GM12873 (cell line): ENCODE measurements at regions not wholly inside any gene's neighbourhood (a gene's known extent, or its start where the extent isn't known, plus 50 kb on each side); places are given as distances from the start of the nearest gene placed in this dataset.

Experiments
- TF ChIP-seq, protein P1 (sequence below): IDR thresholded peaks from 2 replicates; pipeline ENCODE4 v1.5.1; 2012; ENCODE audit warnings: low read depth, mild to moderate bottlenecking, moderate library complexity, low read length, control low read depth; ENCODE audit not compliant: insufficient read depth; ENCODE audit errors: missing control alignments

DNA sequence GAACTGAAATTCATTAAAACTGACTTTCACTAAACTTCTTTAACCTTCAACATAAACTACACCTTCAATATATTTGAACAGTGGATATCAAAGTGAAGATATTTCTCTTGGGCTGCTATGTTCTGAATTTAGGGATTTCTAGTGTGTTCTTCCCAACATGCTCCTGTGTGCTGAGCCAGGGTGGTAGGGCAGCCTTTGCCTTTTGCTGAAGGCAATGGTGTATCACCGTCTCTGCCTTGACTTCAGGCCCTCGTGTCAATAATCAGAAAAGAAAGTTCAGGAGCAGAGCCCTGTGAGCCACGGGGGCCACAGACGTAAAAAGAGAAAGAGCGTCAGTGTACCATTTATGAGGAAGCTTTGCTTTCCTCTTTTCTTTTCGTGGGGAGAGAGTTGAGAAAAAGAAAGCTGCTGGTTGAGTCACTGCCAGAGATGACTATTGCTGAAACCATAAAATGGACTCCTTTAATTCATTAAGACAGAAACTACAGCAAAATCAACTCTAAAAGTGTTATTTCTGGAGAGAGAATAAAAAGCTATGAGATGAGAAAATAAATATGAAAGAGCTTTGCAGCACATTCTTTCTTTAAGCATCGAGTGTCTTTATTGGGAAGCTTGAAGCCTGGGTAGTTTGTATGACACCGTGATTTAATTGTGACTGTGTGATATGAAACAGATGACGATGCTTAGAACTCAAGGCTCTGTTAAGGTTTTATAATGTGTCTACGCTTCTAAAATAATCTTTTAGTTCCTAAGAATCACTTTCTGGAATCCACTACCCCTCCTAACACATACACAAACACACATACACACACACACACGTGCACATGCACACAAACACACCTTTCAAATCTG lies 271.8 kb upstream of the MTNR1B start:
- TF ChIP-seq, protein P1, sequence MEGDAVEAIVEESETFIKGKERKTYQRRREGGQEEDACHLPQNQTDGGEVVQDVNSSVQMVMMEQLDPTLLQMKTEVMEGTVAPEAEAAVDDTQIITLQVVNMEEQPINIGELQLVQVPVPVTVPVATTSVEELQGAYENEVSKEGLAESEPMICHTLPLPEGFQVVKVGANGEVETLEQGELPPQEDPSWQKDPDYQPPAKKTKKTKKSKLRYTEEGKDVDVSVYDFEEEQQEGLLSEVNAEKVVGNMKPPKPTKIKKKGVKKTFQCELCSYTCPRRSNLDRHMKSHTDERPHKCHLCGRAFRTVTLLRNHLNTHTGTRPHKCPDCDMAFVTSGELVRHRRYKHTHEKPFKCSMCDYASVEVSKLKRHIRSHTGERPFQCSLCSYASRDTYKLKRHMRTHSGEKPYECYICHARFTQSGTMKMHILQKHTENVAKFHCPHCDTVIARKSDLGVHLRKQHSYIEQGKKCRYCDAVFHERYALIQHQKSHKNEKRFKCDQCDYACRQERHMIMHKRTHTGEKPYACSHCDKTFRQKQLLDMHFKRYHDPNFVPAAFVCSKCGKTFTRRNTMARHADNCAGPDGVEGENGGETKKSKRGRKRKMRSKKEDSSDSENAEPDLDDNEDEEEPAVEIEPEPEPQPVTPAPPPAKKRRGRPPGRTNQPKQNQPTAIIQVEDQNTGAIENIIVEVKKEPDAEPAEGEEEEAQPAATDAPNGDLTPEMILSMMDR, result no peak

DNA sequence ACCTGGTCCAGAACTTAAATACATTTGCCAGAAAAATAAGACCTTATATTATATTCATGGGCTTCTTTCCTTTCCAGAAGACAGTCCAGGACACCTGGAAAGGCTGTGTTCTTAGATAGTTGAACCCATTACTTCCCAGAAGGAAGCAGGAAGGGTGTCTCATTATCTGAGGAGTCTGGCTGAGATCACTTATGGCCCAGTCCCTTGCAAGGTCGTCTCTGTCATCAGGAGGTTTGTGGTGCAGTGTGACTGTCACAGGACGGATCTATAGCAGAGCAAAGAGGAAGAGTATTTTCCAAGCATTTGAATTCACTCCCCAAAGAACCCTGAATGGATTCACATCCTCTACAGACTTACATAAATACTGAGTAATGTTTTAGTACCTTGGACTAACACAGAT lies 270.7 kb upstream of the MTNR1B start:
- TF ChIP-seq, protein P1, result no peak

DNA sequence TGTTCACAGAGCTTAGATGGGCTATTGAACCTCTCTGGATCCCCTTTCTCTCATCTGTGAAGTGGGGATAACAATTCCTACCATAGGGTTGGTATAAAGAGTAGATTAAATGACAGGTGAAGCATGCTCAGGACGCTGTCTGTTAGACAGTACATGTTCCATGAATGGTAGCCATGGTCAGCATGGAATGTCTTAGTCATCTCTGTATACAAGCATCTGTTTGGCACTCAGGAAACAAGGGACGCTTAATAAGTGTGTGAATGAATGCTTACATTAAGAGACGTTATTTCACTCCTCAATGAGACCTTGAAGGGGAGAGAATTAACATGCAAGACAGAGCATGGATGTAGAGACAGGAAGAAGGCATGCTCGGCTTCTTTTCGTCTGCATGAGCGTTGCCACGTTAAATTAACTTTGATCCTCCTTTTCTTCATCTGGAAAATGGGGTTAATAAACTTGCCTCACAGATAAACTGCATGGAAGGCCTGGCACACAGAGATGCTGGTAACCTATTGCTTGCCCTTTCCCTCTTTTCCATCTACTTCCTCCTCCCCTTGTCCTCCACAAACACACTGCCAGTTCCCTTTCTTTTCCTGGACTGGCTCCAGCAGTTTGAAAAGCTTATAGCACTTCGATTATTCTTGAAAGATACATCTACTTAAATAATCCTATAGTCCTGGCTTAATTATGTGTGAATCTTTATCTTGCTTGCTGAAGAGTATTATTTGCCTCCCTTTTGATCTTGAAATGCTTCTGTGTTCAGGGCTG lies 267.2 kb upstream of the MTNR1B start:
- TF ChIP-seq, protein P1, result no peak

DNA sequence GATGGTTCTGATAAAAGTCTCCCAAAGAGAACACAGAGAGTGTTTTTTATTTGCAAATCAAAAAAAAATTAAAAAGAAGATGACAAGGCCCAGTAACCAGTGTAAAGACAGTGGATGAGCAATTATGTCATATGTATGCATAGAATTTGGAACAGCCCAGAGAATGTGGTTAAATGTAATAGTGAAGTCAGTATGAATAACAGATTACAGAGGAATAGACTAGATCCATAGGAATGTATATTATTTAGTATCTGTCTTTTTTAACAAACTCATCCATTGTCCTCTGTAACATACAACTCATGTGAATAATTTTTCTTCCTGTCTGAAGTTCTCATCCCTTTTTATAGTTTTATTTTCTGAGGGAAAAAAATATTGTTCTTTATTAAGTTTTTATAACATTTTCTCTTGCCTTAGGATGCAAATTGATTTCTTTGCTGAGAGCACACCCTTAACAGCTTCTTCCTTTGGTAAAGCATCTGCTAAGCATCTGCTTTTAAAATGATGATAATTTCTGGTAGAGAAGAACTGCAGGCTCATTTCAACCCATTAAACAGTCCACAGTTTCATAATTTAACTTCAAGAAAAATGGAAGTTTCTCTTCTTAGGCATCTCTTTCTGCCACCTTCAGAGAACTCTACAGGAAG lies 266.5 kb upstream of the MTNR1B start:
- TF ChIP-seq, protein P1, result no peak

DNA sequence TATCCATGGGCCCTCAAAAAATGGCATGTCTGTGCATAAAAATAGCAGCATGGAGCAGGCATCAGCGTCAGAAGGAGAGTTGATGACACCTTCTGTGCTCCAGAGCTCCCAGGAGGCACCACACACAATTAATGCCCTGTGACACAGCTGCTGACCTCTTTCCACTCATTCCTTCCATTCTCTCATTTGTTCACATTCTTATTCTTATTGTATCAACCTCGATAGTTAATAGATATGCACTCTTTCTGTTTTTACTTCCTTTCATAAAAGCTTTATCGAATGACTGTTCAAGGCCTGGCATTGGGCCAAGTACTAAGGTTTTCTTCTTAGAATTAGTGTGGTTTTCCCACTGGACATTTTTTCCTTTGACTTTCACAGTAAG lies 266.0 kb upstream of the MTNR1B start:
- TF ChIP-seq, protein P1, result no peak

DNA sequence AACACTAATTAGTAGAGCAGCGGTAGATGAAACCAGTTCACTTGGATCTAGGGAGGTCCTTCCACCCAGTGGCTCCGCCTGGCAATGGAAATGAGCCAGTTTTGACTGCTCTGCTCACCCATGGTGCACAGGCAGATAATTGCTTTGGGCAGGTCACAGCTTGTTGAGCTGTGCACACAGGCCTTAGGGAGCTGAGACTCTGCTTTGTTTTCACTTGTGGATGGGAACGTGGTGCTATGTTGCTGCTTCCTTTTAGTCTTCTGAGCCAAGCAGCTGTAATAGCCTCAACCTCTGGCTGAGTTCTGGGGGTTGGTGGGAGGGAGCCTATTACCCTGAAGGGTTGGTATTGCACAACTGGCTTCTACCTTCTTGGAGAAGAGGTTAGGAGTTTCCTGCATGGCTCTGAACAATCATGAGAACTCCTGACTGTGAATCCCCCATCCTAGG lies 262.3 kb upstream of the MTNR1B start:
- TF ChIP-seq, protein P1, result no peak

DNA sequence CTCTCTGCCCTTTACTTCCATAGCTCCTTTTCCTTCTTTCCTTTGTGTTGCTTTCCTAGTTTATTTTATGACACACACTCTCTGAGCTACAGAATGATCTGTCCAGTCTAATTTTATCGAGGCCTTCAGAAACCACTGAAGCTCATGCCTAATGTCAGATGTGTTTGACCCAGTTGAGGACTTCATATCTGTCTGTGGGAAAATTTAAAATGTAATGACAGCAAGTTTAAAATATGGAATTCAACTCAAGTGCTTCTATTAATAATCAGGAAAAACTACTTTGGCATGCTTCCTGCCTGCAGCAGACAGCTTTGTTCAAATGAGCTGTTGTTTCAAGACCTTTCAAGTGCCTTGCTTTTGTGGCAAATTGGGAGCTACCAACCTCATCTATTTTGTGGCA lies 261.8 kb upstream of the MTNR1B start:
- TF ChIP-seq, protein P1, result no peak
